ENCODE measurements at regions not wholly inside any gene's neighbourhood (a gene's known extent, or its start where the extent isn't known, plus 50 kb on each side); places are given as distances from the start of the nearest gene placed in this dataset.

DNA sequence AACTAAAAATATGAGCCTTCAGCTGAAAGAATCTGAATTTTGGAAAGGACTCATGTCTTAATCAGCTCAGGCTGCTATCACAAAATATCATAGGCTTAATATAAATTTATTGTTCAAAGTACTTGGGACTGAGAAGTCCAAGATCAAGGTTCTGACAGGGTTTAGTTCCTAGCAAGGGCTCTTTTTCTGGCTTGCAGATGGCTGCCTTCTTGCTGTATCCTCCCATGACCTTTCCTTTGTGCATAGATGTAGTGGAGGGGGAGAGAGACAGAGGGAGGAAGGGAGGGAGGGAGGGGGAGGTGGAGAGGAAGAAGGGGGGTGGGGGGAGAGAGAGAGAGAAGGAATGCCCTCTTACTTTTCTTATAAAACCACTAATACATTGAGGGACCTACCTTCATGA lies 306.8 kb upstream of the DDI1 start:
- Mint-ChIP-seq H3K27me3 (ENCODE audit: insufficient read depth, unreplicated experiment) (no peaks in the 10 kb centered on the region), H3K9me3 (ENCODE audit: unreplicated experiment) (peaks cover 46% of the 10 kb centered on the region), H3K4me1 (ENCODE audit: low read depth, unreplicated experiment) (no peaks in the 10 kb centered on the region), H3K27ac (ENCODE audit: unreplicated experiment) (no peak overlapping the region), H3K36me3 (ENCODE audit: insufficient read depth, unreplicated experiment) (no peaks in the 10 kb centered on the region), H3K4me3 (ENCODE audit: unreplicated experiment) (no peak overlapping the region)
- intact Hi-C loops (cut with micrococcal nuclease; ENCODE audit: unreplicated experiment), result no loop called here
- ChIA-PET POLR2A (no interaction called here), CTCF (no interaction called here)
- no TSS peak for BruUV-seq (replicated peaks)
- no peak overlapping the region for H3K4me3 ChIP-seq (ENCODE audit: low read depth, low read length)
- TF ChIP-seq, protein P1, sequence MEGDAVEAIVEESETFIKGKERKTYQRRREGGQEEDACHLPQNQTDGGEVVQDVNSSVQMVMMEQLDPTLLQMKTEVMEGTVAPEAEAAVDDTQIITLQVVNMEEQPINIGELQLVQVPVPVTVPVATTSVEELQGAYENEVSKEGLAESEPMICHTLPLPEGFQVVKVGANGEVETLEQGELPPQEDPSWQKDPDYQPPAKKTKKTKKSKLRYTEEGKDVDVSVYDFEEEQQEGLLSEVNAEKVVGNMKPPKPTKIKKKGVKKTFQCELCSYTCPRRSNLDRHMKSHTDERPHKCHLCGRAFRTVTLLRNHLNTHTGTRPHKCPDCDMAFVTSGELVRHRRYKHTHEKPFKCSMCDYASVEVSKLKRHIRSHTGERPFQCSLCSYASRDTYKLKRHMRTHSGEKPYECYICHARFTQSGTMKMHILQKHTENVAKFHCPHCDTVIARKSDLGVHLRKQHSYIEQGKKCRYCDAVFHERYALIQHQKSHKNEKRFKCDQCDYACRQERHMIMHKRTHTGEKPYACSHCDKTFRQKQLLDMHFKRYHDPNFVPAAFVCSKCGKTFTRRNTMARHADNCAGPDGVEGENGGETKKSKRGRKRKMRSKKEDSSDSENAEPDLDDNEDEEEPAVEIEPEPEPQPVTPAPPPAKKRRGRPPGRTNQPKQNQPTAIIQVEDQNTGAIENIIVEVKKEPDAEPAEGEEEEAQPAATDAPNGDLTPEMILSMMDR (IDR thresholded peaks at IDR 0.05; ENCODE audit: insufficient read depth in 1 of 2, low read depth in 1 of 2, low read length in 1 of 2, severe bottlenecking in 1 of 2, unreplicated experiment in 1 of 2), result no peak
- H3K9me3 ChIP-seq, result peaks cover 25% of the 10 kb centered on the region
- H3K4me1 ChIP-seq, result no peaks in the 10 kb centered on the region
- DNase-seq, result no peak
- no peaks in the 10 kb centered on the region for H3K36me3 ChIP-seq (ENCODE audit: control insufficient read depth, insufficient read depth, low read length)
- no peaks in the 10 kb centered on the region for H3K27me3 ChIP-seq (replicated peaks; ENCODE audit: control insufficient read depth, insufficient read depth, low read length)

DNA sequence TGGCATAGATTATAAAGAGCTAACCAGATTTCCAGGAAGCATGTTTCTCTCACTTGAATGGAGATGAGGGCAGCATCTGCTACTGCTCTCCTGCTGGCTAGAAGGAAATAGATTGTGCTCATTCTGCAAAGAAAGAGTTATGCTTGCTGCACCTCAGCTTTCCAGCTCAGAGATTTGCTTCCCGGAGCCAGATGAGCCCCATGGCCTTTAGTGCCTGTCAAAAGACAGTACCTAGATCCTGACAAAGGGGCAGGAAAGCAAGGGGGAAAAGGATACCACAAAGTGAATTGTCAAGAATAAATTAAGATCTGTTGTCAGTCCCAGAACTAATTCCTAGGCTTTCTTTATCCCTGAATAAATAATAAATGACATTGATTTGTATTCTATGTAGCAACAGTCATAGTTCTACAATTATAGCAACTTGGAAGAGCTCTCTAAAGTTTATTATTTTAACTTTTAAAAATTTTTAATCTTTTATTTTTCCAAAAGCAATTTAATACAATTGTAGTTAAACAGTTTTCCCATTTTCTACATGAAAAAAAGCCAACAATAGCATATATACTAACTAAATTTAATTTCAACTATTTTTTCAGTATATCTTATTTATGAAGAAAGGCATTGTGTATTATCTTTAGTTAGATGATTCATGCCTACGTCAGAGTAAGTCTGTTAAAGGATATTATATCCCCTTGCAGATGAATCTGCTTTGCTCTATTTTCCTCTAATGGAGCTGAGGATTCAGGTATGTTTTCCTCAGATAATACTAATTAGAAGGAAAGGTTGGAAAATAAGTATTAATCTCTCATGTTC lies 306.1 kb upstream of the DDI1 start:
- no TSS peak for BruUV-seq (replicated peaks)
- Mint-ChIP-seq H3K36me3 (ENCODE audit: insufficient read depth, unreplicated experiment) (no peaks in the 10 kb centered on the region), H3K27ac (ENCODE audit: unreplicated experiment) (no peak overlapping the region), H3K9me3 (ENCODE audit: unreplicated experiment) (peaks cover 39% of the 10 kb centered on the region), H3K4me1 (ENCODE audit: low read depth, unreplicated experiment) (no peaks in the 10 kb centered on the region), H3K4me3 (ENCODE audit: unreplicated experiment) (no peak overlapping the region), H3K27me3 (ENCODE audit: insufficient read depth, unreplicated experiment) (no peaks in the 10 kb centered on the region)
- TF ChIP-seq, protein P1 (IDR thresholded peaks at IDR 0.05; ENCODE audit: insufficient read depth in 1 of 2, low read depth in 1 of 2, low read length in 1 of 2, severe bottlenecking in 1 of 2, unreplicated experiment in 1 of 2), result no peak
- POLR2A ChIA-PET, result no interaction called here
- H3K9me3 ChIP-seq, result peaks cover 18% of the 10 kb centered on the region
- H3K4me3 ChIP-seq (ENCODE audit: low read depth, low read length), result no peak overlapping the region
- no peaks in the 10 kb centered on the region for H3K4me1 ChIP-seq
- no peaks in the 10 kb centered on the region for H3K27me3 ChIP-seq (replicated peaks; ENCODE audit: control insufficient read depth, insufficient read depth, low read length)
- CTCF ChIA-PET, result no interaction called here
- DNase-seq, result no peak
- intact Hi-C loops (cut with micrococcal nuclease; ENCODE audit: unreplicated experiment), result no loop called here
- H3K36me3 ChIP-seq (ENCODE audit: control insufficient read depth, insufficient read depth, low read length), result no peaks in the 10 kb centered on the region

DNA sequence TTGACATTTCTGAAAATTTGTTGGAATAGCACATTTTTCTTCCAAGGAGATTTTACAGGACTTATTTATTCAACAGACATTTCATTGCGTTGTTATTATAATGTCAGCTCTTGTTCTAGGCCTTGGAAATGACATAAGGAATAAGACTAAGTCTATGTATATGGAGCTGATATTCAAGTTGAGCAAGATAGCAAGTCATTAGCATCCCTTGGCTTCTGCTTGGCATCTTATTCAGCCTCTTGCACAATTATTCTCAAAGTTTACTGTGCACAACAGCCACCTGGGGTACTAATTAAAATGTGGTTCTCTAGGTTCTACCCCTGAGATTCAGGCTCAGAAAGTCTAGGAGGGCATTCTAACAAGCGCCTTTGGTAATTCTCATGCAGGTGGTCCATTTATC lies 304.8 kb upstream of the DDI1 start:
- TF ChIP-seq, protein P1 (IDR thresholded peaks at IDR 0.05; ENCODE audit: insufficient read depth in 1 of 2, low read depth in 1 of 2, low read length in 1 of 2, severe bottlenecking in 1 of 2, unreplicated experiment in 1 of 2), result no peak
- H3K9me3 ChIP-seq, result peaks cover 9% of the 10 kb centered on the region
- Mint-ChIP-seq H3K27me3 (ENCODE audit: insufficient read depth, unreplicated experiment) (no peaks in the 10 kb centered on the region), H3K27ac (ENCODE audit: unreplicated experiment) (no peak overlapping the region), H3K9me3 (ENCODE audit: unreplicated experiment) (peaks cover 27% of the 10 kb centered on the region), H3K36me3 (ENCODE audit: insufficient read depth, unreplicated experiment) (no peaks in the 10 kb centered on the region), H3K4me3 (ENCODE audit: unreplicated experiment) (no peak overlapping the region), H3K4me1 (ENCODE audit: low read depth, unreplicated experiment) (no peaks in the 10 kb centered on the region)
- no peaks in the 10 kb centered on the region for H3K36me3 ChIP-seq (ENCODE audit: control insufficient read depth, insufficient read depth, low read length)
- DNase-seq, result no peak
- H3K4me3 ChIP-seq (ENCODE audit: low read depth, low read length), result no peak overlapping the region
- intact Hi-C loops (cut with micrococcal nuclease; ENCODE audit: unreplicated experiment), result no loop called here
- ChIA-PET CTCF (no interaction called here), POLR2A (no interaction called here)
- no peaks in the 10 kb centered on the region for H3K4me1 ChIP-seq
- H3K27me3 ChIP-seq (replicated peaks; ENCODE audit: control insufficient read depth, insufficient read depth, low read length), result no peaks in the 10 kb centered on the region
- no TSS peak for BruUV-seq (replicated peaks)
